ENCODE measurements at regions not wholly inside any gene's neighbourhood (a gene's known extent, or its start where the extent isn't known, plus 50 kb on each side); places are given as distances from the start of the nearest gene placed in this dataset.

- no peak for TF ChIP-seq CTCF (IDR thresholded peaks at IDR 0.05)
- no peak for TF ChIP-seq POLR2A (IDR thresholded peaks at IDR 0.05)
Measured at GRCh38 chr12:59388176-59388575, 207.7 kb upstream of the SLC16A7 start.

Data from Peyer's patch (tissue), 4 donors.